Suppressor macrophage (primary cell): ENCODE measurements at regions not wholly inside any gene's neighbourhood (a gene's known extent, or its start where the extent isn't known, plus 50 kb on each side); places are given as distances from the start of the nearest gene placed in this dataset.
"Not testable (repeated sequence)": the region's sequence is repeated elsewhere in the genome, so short reads cannot be mapped to it uniquely, and the experiment has no call there.

Experiments
- DNase-seq, 4 experiments: peaks; one replicate each; pipeline ENCODE4 v3.0.0-alpha.2; 2020 to 2022

GRCh38 chr5:92248518-92248917 lies 865.4 kb upstream of the ARRDC3 start:
- DNase-seq, result no peak

DNA sequence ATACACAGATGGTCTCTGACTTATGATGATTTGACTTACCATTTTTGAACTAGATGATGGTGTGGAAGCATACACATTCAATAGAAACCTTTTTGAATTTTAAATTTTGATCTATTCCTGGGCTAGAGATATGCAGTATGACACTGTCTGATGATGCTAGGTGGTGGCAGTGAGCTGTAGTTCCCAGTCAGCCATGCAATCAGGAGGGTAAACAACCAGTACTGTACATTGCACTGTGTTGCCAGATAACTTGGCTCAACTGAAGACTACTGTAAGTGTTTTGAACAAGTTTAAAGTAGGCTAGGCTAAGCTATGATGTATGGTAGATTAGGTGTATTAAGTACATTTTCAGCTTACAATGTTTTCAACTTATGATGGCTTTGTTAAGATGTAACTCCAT lies 859.1 kb upstream of the ARRDC3 start:
- DNase-seq, result no peak

DNA sequence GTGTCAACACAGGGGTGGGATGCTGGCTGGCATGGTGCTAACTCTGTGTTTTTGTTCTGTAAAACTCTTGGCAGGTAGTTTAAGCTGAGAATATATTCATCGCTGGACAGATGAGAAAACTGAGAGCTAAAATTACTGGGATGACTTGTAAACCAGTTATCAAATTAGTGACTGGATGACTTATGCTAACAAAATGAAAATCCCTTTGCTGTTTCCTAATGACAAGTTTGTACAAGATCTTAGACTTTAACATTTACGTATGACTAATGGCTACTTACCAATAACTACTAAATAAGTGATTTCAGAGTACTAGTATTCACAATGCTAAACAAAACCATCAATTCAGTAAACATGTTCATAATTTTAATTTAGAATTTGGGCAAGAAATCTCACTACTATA lies 854.8 kb upstream of the ARRDC3 start:
- DNase-seq, result no peak

DNA sequence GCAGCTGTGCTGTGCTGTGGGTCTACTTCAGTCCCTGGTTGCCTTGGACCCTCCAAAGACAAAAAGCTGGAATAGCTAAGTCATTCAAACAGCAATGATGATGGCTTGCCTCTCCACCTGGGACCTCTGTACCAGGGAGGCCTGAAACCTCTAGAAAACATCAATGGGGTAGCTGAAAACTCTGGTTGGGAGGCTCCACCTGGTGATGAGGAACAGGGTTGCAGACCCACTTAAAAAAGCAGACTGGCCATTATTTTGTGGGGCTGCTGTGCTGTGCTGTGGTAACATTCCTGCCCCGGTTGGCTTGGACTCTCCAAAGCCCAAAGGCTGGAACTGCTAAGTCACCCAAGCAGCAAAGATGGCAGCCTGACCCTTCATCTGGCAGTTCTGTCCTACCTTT lies 839.3 kb upstream of the ARRDC3 start:
- DNase-seq, result no peak

GRCh38 chr5:92216852-92217251 lies 833.7 kb upstream of the ARRDC3 start:
- DNase-seq, result not testable (repeated sequence)

DNA sequence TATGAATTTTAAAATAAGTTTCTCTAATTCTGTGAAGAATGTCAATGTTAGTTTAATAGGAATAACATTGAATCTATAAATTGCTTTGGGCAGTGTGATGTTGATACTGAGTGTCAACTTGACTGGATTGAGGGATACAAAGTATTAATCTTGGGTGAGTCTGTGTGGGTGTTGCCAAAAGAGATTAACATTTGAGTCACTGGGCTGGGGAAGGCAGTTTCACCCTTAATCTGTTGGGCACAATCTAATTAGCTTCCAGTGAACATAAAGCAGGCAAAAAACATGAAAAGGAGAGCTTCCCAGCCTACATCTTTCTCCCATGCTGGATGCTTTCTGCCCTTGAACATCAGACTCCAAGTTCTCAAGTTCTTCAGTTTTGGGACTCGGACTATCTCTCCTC lies 832.0 kb upstream of the ARRDC3 start:
- DNase-seq, result no peak

GRCh38 chr5:92208265-92208664 lies 825.1 kb upstream of the ARRDC3 start:
- no peak for DNase-seq

- DNase-seq, result no peak
Observed at GRCh38 chr5:92207151-92207550, 824.0 kb upstream of the ARRDC3 start.

DNA sequence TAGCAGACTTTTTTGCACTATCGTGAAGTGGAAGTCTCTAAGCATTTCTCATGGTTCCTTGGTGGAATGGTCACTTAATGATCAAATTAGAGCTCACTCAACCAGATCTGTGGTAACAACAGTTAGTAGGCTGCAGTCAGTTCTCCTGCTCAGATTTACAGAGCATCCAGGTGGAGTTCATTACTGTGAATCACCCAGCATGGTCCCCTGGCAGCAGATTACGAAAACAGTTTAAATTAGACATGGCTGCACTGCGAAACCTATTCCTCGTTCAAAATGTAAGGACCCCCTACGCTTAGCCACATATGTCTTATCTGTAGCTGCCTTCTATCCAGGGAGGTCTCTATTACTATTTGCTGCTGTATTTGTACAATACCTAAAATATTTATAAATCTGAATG lies 823.6 kb upstream of the ARRDC3 start:
- DNase-seq, result no peak

DNA sequence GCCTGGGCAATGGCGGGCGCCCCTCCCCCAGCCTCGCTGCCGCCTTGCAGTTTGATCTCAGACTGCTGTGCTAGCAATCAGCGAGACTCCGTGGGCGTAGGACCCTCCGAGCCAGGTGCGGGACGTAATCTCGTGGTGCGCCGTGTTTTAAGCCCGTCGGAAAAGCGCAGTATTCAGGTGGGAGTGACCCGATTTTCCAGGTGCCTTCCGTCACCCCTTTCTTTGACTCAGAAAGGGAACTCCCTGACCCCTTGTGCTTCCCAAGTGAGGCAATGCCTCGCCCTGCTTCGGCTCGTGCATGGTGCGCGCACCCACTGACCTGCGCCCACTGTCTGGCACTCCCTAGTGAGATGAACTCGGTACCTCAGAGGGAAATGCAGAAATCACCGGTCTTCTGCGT lies 815.9 kb upstream of the ARRDC3 start:
- not testable (repeated sequence) for DNase-seq

- no peak for DNase-seq
Observed at GRCh38 chr5:92181656-92182055, 798.5 kb upstream of the ARRDC3 start.

DNA sequence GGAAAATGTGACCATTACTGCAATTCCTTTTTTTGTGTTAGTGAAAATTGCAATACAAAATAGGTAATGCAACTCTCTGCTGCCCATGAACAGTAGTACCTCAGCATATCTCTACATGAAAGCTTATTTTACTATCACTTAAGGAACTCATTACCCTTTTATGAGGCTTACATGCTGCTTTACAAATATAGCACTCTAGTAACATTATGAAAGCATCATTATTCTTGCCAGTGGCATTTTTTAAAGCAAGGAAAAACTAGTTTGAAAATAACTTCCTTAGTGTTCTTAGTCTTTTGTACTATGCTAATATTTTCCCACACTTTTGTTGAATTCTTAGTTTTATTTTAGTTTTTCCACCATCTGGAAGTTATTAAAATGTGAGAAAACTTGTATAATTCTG lies 797.3 kb upstream of the ARRDC3 start:
- DNase-seq, result no peak

DNA sequence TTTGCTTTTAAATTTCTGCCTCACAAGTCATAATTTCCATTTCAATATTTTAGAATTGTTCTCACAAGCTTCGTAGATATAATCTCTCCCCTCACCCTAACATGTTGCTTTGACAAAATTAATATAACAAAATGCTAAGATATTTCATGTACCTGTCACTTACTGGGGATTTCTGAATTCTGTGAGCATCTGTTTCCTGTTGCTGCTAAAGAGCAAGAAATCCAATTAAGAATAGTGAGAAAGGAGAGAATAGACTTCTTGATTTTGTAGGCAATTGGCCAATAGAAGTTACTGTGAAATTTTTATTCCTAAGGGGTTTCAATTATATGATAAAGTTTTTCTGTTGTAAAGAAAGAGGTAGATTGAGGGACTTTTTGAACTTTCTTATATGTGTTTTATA lies 796.5 kb upstream of the ARRDC3 start:
- no peak for DNase-seq

- DNase-seq, result no peak
Observed at GRCh38 chr5:92177926-92178487, 794.9 kb upstream of the ARRDC3 start.

GRCh38 chr5:92163906-92164305 lies 780.8 kb upstream of the ARRDC3 start:
- DNase-seq, result no peak

GRCh38 chr5:92147798-92148197 lies 764.7 kb upstream of the ARRDC3 start:
- DNase-seq, result no peak

DNA sequence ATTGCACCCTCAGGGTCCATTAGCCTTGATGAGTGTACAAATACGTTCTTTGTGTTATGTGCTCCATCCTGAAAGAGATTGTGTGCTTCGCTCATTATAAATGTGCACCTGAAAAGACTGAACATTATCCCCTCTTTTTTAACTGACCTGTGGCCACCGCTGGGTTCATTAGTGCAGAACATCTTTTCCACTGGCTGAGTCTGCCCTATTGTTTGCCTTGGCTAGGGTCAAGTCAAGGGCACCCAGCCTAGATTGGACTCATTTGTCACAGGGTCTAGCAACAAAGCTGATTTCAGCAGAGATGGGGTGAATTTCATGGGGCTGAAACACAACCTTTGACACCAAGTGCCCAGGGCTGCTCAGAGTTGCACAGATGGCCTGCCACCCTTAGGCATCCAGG lies 764.1 kb upstream of the ARRDC3 start:
- DNase-seq, result no peak

DNA sequence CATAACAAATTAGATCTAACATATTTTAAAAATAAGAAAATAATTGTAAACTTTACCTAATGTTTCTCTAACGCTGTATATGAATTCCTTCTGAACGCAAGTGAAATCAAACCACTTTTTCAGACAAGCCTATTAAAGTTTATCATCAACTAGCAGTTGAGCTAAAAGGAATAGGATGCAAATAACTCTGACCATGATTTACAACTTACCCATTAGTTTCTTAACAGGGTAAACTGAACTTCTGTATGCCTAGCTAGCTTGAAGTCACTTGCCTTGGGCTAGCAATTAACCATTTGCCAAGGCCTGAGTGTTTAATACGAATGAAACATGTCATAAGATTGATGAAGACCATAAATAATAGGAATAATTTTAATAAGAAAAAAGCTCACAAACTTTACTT lies 762.7 kb upstream of the ARRDC3 start:
- no peak for DNase-seq

- DNase-seq, result no peak
Observed at GRCh38 chr5:92144824-92145223, 761.7 kb upstream of the ARRDC3 start.

DNA sequence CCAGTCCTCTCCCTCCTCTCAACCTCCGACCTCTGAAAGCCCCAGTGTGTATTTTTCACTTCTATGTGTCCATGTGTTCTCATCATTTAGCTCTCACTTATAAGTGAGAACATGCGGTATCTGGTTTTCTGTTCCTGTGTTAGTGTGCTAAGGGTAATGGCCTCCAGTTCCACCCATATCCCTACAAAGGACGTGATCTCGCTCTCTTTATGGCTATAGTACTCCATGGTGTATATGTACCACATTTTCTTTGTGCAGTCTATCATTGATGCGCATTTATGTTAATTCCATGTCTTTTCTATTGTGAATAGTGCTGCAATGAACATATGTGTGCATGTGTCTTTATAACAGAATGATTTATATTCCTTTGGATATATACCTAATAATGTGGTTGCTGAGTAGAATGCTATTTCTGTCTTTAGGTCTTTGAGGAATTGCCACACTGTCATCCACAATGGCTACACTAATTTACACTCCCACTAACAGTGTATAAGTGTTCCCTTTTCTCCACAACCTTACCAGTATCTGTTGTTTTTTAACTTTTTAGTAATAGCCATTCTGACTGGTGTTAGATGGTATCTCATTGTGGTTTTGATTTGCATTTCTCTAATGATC lies 749.3 kb upstream of the ARRDC3 start:
- not testable (repeated sequence) for DNase-seq

- no peak for DNase-seq
Observed at GRCh38 chr5:92126182-92126581, 743.1 kb upstream of the ARRDC3 start.

DNA sequence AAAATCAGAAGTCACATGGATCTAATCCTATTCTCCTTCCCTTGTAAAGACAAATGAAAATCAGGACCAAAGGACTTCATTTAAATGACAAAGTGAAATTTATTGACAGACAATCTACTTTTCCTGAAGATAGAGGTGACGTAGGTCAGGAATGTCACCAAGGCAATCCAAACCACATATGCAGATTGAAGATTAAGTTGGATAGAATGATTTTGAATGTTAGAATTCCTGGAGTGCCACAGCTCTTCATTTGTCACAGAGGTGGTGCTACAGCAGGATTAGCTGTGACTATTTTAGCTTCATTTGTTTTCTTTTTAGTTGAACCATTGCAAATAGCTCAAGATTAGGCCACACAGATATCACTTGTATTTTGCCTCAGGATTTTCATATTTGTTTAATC lies 736.0 kb upstream of the ARRDC3 start:
- no peak for DNase-seq

DNA sequence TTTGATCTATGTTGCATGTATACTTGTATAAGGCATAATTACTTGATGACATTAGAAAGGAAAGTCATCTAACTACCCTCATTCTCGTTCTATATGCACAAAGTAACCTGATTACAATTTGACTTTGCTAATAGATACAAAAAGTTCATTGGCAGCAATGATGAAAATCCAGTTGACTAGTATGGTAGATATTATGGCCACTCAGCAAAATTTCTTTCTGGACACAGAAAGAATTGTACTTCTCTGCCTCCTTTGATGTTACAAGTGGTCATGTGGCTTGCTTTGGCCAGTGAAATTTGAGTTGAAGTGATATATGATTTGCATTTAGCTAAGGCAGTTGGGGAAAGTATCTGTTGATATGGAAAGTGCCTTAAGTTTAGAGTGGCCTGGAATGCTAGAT lies 723.7 kb upstream of the ARRDC3 start:
- no peak for DNase-seq

GRCh38 chr5:92104126-92104525 lies 721.0 kb upstream of the ARRDC3 start:
- no peak for DNase-seq

- DNase-seq, result no peak
Observed at GRCh38 chr5:92102313-92102712, 719.2 kb upstream of the ARRDC3 start.
